ENCODE measurements at regions not wholly inside any gene's neighbourhood (a gene's known extent, or its start where the extent isn't known, plus 50 kb on each side); places are given as distances from the start of the nearest gene placed in this dataset.

GRCh38 chr6:71419217-71420094, 130.8 kb downstream of the OGFRL1 start:
- intact Hi-C loops (cut with DNase I), result no loop called here
- DNase-seq (ENCODE audit: low spot score), result peak; percentile 80

GRCh38 chr6:71420095-71420692, 131.6 kb downstream of the OGFRL1 start:
- DNase-seq (ENCODE audit: low spot score), result peak; percentile 82
- intact Hi-C loops (cut with DNase I), result no loop called here

- intact Hi-C loops (cut with DNase I), result no loop called here
Observed at GRCh38 chr6:71420693-71421328, 132.2 kb downstream of the OGFRL1 start.

GRCh38 chr6:71421611-71422010, 133.0 kb downstream of the OGFRL1 start:
- intact Hi-C loops (cut with DNase I), result no loop called here
- DNase-seq (ENCODE audit: low spot score), result no peak

More at GRCh38 chr6:71420693-71421328, 132.2 kb downstream of the OGFRL1 start:
- DNase-seq (ENCODE audit: low spot score), result peak; percentile 98

- intact Hi-C loops (cut with DNase I), result loop anchor here in 1 of 2 donors (10.0 kb wide), 1 partner anchor 925 kb away; no protein-coding TSS in a partner anchor
Observed at GRCh38 chr6:71430018-71430417, 141.4 kb downstream of the OGFRL1 start.

GRCh38 chr6:71433441-71433840, 144.8 kb downstream of the OGFRL1 start:
- intact Hi-C loops (cut with DNase I), result loop anchor here in 1 of 2 donors (10.0 kb wide), 1 partner anchor 929 kb away; no protein-coding TSS in a partner anchor
- no peak for DNase-seq (ENCODE audit: low spot score)

More at GRCh38 chr6:71430018-71430417, 141.4 kb downstream of the OGFRL1 start:
- DNase-seq (ENCODE audit: low spot score), result no peak

GRCh38 chr6:71444222-71444621, 155.6 kb downstream of the OGFRL1 start:
- DNase-seq (ENCODE audit: low spot score), result no peak
- intact Hi-C loops (cut with DNase I), result no loop called here

- intact Hi-C loops (cut with DNase I), result no loop called here
Observed at GRCh38 chr6:71446057-71446456, 157.4 kb downstream of the OGFRL1 start.

GRCh38 chr6:71446470-71446869, 157.9 kb downstream of the OGFRL1 start:
- intact Hi-C loops (cut with DNase I), result no loop called here
- DNase-seq (ENCODE audit: low spot score), result no peak

More at GRCh38 chr6:71446057-71446456, 157.4 kb downstream of the OGFRL1 start:
- no peak for DNase-seq (ENCODE audit: low spot score)

- intact Hi-C loops (cut with DNase I), result no loop called here
- no peak for DNase-seq (ENCODE audit: low spot score)
Observed at GRCh38 chr6:71452697-71453370, 164.2 kb downstream of the OGFRL1 start.

- intact Hi-C loops (cut with DNase I), result no loop called here
- no peak for DNase-seq (ENCODE audit: low spot score)
Observed at GRCh38 chr6:71453371-71453706, 164.7 kb downstream of the OGFRL1 start.

- DNase-seq (ENCODE audit: low spot score), result no peak
- intact Hi-C loops (cut with DNase I), result no loop called here
Observed at GRCh38 chr6:71454056-71454455, 165.4 kb downstream of the OGFRL1 start.

- intact Hi-C loops (cut with DNase I), result no loop called here
- no peak for DNase-seq (ENCODE audit: low spot score)
Observed at GRCh38 chr6:71457929-71458328, 169.3 kb downstream of the OGFRL1 start.

GRCh38 chr6:71459162-71459561, 170.6 kb downstream of the OGFRL1 start:
- intact Hi-C loops (cut with DNase I), result no loop called here
- DNase-seq (ENCODE audit: low spot score), result no peak

- no peak for DNase-seq (ENCODE audit: low spot score)
- intact Hi-C loops (cut with DNase I), result no loop called here
Observed at GRCh38 chr6:71460933-71461332, 172.3 kb downstream of the OGFRL1 start.

- no peak for DNase-seq (ENCODE audit: low spot score)
- intact Hi-C loops (cut with DNase I), result no loop called here
Observed at GRCh38 chr6:71463061-71463460, 174.4 kb downstream of the OGFRL1 start.

- DNase-seq (ENCODE audit: low spot score), result no peak
- intact Hi-C loops (cut with DNase I), result no loop called here
Observed at GRCh38 chr6:71465096-71465495, 176.5 kb downstream of the OGFRL1 start.

GRCh38 chr6:71466362-71466761, 177.8 kb downstream of the OGFRL1 start:
- no peak for DNase-seq (ENCODE audit: low spot score)
- intact Hi-C loops (cut with DNase I), result no loop called here

GRCh38 chr6:71468038-71468437, 179.4 kb downstream of the OGFRL1 start:
- DNase-seq (ENCODE audit: low spot score), result no peak
- intact Hi-C loops (cut with DNase I), result no loop called here
